Common myeloid progenitor, CD34-positive (primary cell): ENCODE measurements at regions not wholly inside any gene's neighbourhood (a gene's known extent, or its start where the extent isn't known, plus 50 kb on each side); places are given as distances from the start of the nearest gene placed in this dataset.

ENCODE experiments used
- CTCF ChIA-PET: fragments of 350-600 bp; sonication (Branson Sonifier 250); formaldehyde crosslinking; loops from one replicate; lab custom pipeline; 2021; ENCODE audit warnings: antibody characterized with exemption; lab: Charles Lee
- POLR2A ChIA-PET: fragments of 350-600 bp; sonication (Branson Sonifier 250); formaldehyde crosslinking; loops from one replicate; lab custom pipeline; 2021; ENCODE audit warnings: antibody characterized with exemption; lab: Charles Lee
- DNase-seq, 3 donors: peaks; one replicate each; pipeline versions ENCODE4 v3.0.0 to v3.0.0-alpha.2; 2013
- H3K27ac ChIP-seq, 2 experiments: 1 replicate in 1 of 2; 2 replicates in 1 of 2; pipeline ENCODE4 v1.7.0; 2013; ENCODE audit warnings: inconsistent platforms in 2 of 2, low read length in 2 of 2, mild to moderate bottlenecking in 2 of 2, low read depth in 1 of 2, moderate library complexity in 1 of 2; ENCODE audit not compliant: severe bottlenecking in 2 of 2, insufficient read depth in 1 of 2, poor library complexity in 1 of 2
- H3K27me3 ChIP-seq, 5 experiments: replicated peaks in 2 of 5; 1 replicate in 3 of 5; 2 replicates in 2 of 5; pipeline versions ENCODE4 v1.6.1 to v1.7.0; 2013; ENCODE audit warnings: low read length in 4 of 5, mild to moderate bottlenecking in 2 of 5, moderate library complexity in 2 of 5, inconsistent platforms in 1 of 5; ENCODE audit not compliant: insufficient read depth in 5 of 5, control insufficient read depth in 4 of 5
- H3K36me3 ChIP-seq, 4 experiments: 1 replicate in 2 of 4; 2 replicates in 2 of 4; pipeline versions ENCODE4 v1.6.1 to v1.7.0; 2013; ENCODE audit warnings: low read length in 3 of 4, control low read depth in 1 of 4, mild to moderate bottlenecking in 1 of 4; ENCODE audit not compliant: control insufficient read depth in 4 of 4, insufficient read depth in 4 of 4
- H3K4me1 ChIP-seq, 4 experiments: 1 replicate in 3 of 4; 2 replicates in 1 of 4; pipeline versions ENCODE4 v1.6.1 to v1.7.1; 2013; ENCODE audit warnings: low read length in 3 of 4, mild to moderate bottlenecking in 3 of 4, control low read depth in 1 of 4, inconsistent platforms in 1 of 4, moderate library complexity in 1 of 4; ENCODE audit not compliant: control insufficient read depth in 4 of 4, insufficient read depth in 4 of 4; ENCODE audit errors: control extremely low read depth in 1 of 4
- H3K4me3 ChIP-seq, 7 experiments: 1 replicate in 4 of 7; 2 replicates in 3 of 7; pipeline versions ENCODE4 v1.5.1 to v1.7.0; 2013; ENCODE audit warnings: mild to moderate bottlenecking in 7 of 7, low read length in 6 of 7, moderate library complexity in 6 of 7, inconsistent platforms in 2 of 7, low read depth in 2 of 7, control low read depth in 1 of 7; ENCODE audit not compliant: insufficient read depth in 4 of 7, control insufficient read depth in 1 of 7; ENCODE audit errors: extremely low read depth in 1 of 7
- H3K9me3 ChIP-seq, 5 experiments: 1 replicate in 4 of 5; 2 replicates in 1 of 5; pipeline versions ENCODE4 v1.6.1 to v1.7.1; 2013; ENCODE audit warnings: low read length in 4 of 5, mild to moderate bottlenecking in 2 of 5, inconsistent platforms in 1 of 5, low read depth in 1 of 5, moderate library complexity in 1 of 5; ENCODE audit not compliant: control insufficient read depth in 4 of 5, insufficient read depth in 2 of 5; ENCODE audit errors: control extremely low read depth in 1 of 5
- WGBS: methylation state at CpG from one replicate; pipeline ENCODE4 v1.1.5; 2013; ENCODE audit not compliant: insufficient coverage; 5-methylcytosine and 5-hydroxymethylcytosine counted together

GRCh38 chr1:209038316-209038715, 545.2 kb upstream of the CAMK1G start:
- no peak for DNase-seq
- ChIA-PET POLR2A (no interaction called here), CTCF (no interaction called here)
- Histone ChIP-seq H3K27me3 (peaks cover 0 to 42% (median 13%) of the 10 kb centered on the region in 5 experiments), H3K9me3 (no peaks in the 10 kb centered on the region), H3K36me3 (no peaks in the 10 kb centered on the region), H3K4me1 (peaks cover 4 to 13% (median 8%) of the 10 kb centered on the region in 4 experiments), H3K4me3 (no peak overlapping the region), H3K27ac (no peak overlapping the region)
- 69% methylated on average over 2 of the region's 2 CpGs for WGBS

GRCh38 chr1:209038735-209039134, 544.8 kb upstream of the CAMK1G start:
- Histone ChIP-seq H3K9me3 (no peaks in the 10 kb centered on the region), H3K27ac (no peak overlapping the region), H3K27me3 (peaks cover 0 to 44% (median 13%) of the 10 kb centered on the region in 5 experiments), H3K36me3 (no peaks in the 10 kb centered on the region), H3K4me3 (no peak overlapping the region), H3K4me1 (peaks cover 4 to 13% (median 8%) of the 10 kb centered on the region in 4 experiments)
- CTCF ChIA-PET: no interaction called here
- peak in 2 of 3 donors; percentile 15 to 36 for DNase-seq
- WGBS: 100% methylated on average over 1 of the region's 1 CpG
- POLR2A ChIA-PET: no interaction called here

GRCh38 chr1:209040351-209040750, 543.2 kb upstream of the CAMK1G start:
- H3K36me3 ChIP-seq: no peaks in the 10 kb centered on the region
- POLR2A ChIA-PET: no interaction called here
- peaks cover 4 to 13% (median 8%) of the 10 kb centered on the region in 4 experiments for H3K4me1 ChIP-seq
- H3K27me3 ChIP-seq: peaks cover 0 to 34% (median 10%) of the 10 kb centered on the region in 5 experiments
- CTCF ChIA-PET: no interaction called here
- no peak for DNase-seq
- no peak overlapping the region for H3K27ac ChIP-seq
- H3K4me3 ChIP-seq: no peak overlapping the region
- no peaks in the 10 kb centered on the region for H3K9me3 ChIP-seq
- WGBS: no CpG with 5 or more reads among the region's 3 CpGs

GRCh38 chr1:209041927-209042326, 541.6 kb upstream of the CAMK1G start:
- DNase-seq: no peak
- Histone ChIP-seq H3K4me1 (peaks cover 4 to 13% (median 8%) of the 10 kb centered on the region in 4 experiments), H3K27ac (no peak overlapping the region), H3K36me3 (no peaks in the 10 kb centered on the region), H3K27me3 (peaks cover 0 to 27% (median 6%) of the 10 kb centered on the region in 5 experiments), H3K4me3 (no peak overlapping the region), H3K9me3 (no peaks in the 10 kb centered on the region)
- 100% methylated on average over 1 of the region's 2 CpGs for WGBS
- POLR2A ChIA-PET: no interaction called here
- CTCF ChIA-PET: no interaction called here

GRCh38 chr1:209042413-209042812, 541.1 kb upstream of the CAMK1G start:
- no peaks in the 10 kb centered on the region for H3K9me3 ChIP-seq
- no peak for DNase-seq
- POLR2A ChIA-PET: no interaction called here
- H3K4me3 ChIP-seq: no peak overlapping the region
- H3K27me3 ChIP-seq: peaks cover 0 to 26% (median 6%) of the 10 kb centered on the region in 5 experiments
- peaks cover 4 to 13% (median 8%) of the 10 kb centered on the region in 4 experiments for H3K4me1 ChIP-seq
- H3K27ac ChIP-seq: no peak overlapping the region
- CTCF ChIA-PET: no interaction called here
- H3K36me3 ChIP-seq: no peaks in the 10 kb centered on the region
- WGBS: no CpG with 5 or more reads among the region's 4 CpGs

GRCh38 chr1:209045331-209046057, 538.0 kb upstream of the CAMK1G start:
- Histone ChIP-seq H3K9me3 (no peaks in the 10 kb centered on the region), H3K4me3 (no peak overlapping the region), H3K36me3 (no peaks in the 10 kb centered on the region), H3K4me1 (no peaks in the 10 kb centered on the region), H3K27me3 (peaks cover 0 to 15% (median 1%) of the 10 kb centered on the region in 5 experiments), H3K27ac (no peak overlapping the region)
- no peak for DNase-seq
- POLR2A ChIA-PET: no interaction called here
- CTCF ChIA-PET: no interaction called here
- 94% methylated on average over 4 of the region's 4 CpGs for WGBS

GRCh38 chr1:209046058-209046417, 537.5 kb upstream of the CAMK1G start:
- Histone ChIP-seq H3K27me3 (peaks cover 0 to 10% (median 1%) of the 10 kb centered on the region in 5 experiments), H3K36me3 (no peaks in the 10 kb centered on the region), H3K27ac (no peak overlapping the region), H3K4me1 (no peaks in the 10 kb centered on the region), H3K4me3 (no peak overlapping the region), H3K9me3 (no peaks in the 10 kb centered on the region)
- no peak for DNase-seq
- no CpG with 5 or more reads among the region's 1 CpG for WGBS
- POLR2A ChIA-PET: no interaction called here
- CTCF ChIA-PET: no interaction called here
